Endothelial cell of umbilical vein (primary cell): ENCODE measurements at regions not wholly inside any gene's neighbourhood (a gene's known extent, or its start where the extent isn't known, plus 50 kb on each side); places are given as distances from the start of the nearest gene placed in this dataset.

Experiments
- CTCF ChIP-seq, 2 donors: IDR thresholded peaks; 1 replicate in 1 of 2; 2 replicates in 1 of 2; pipeline ENCODE4 v1.5.1; 2011; ENCODE audit warnings: low read length in 2 of 2, mild to moderate bottlenecking in 2 of 2, moderate library complexity in 2 of 2, control low read depth in 1 of 2, inconsistent platforms in 1 of 2, low read depth in 1 of 2; ENCODE audit not compliant: insufficient read depth in 1 of 2; ENCODE audit errors: extremely low read depth in 1 of 2
- POLR2A ChIP-seq: IDR thresholded peaks from 2 replicates; pipeline ENCODE4 v1.6.1; 2012; ENCODE audit warnings: low read depth, mild to moderate bottlenecking, control low read depth, low read length

GRCh38 chr20:60815656-60816055, 436.4 kb upstream of the CDH4 start:
- TF ChIP-seq CTCF (IDR thresholded peaks at IDR 0.05; ENCODE audit: extremely low read depth in 1 of 2, insufficient read depth in 1 of 2, low read depth in 1 of 2, low read length in 2 of 2) (no peak), POLR2A (no peak)
